Trophoblast cell (in vitro differentiated cells and primary cell): ENCODE measurements at regions not wholly inside any gene's neighbourhood (a gene's known extent, or its start where the extent isn't known, plus 50 kb on each side); places are given as distances from the start of the nearest gene placed in this dataset.

Source experiments
- DNase-seq, 2 donors: peaks; one replicate each; pipeline ENCODE4 v3.0.0-alpha.2; 2016
- H2AFZ ChIP-seq: 2 replicates; pipeline ENCODE4 v1.6.1; 2013; ENCODE audit warnings: low read length, moderate library complexity, mild to moderate bottlenecking; ENCODE audit not compliant: insufficient read depth, poor library complexity
- H2AK5ac ChIP-seq: 2 replicates; pipeline ENCODE4 v1.6.1; 2013; ENCODE audit warnings: mild to moderate bottlenecking, low read length
- H2BK120ac ChIP-seq: 2 replicates; pipeline ENCODE4 v1.6.1; 2013; ENCODE audit warnings: low read length, mild to moderate bottlenecking, moderate library complexity; ENCODE audit not compliant: insufficient read depth, poor library complexity
- H2BK12ac ChIP-seq: 2 replicates; pipeline ENCODE4 v1.6.1; 2013; ENCODE audit warnings: mild to moderate bottlenecking, low read length, moderate library complexity
- H2BK5ac ChIP-seq: 2 replicates; pipeline ENCODE4 v1.6.1; 2013; ENCODE audit warnings: low read length, low read depth, moderate library complexity, mild to moderate bottlenecking; ENCODE audit not compliant: poor library complexity
- H3K14ac ChIP-seq: 2 replicates; pipeline ENCODE4 v1.6.1; 2013; ENCODE audit warnings: mild to moderate bottlenecking, low read length
- H3K18ac ChIP-seq: 2 replicates; pipeline ENCODE4 v1.6.1; 2013; ENCODE audit warnings: mild to moderate bottlenecking, low read length
- H3K23ac ChIP-seq: 2 replicates; pipeline ENCODE4 v1.6.1; 2013; ENCODE audit warnings: low read length
- H3K27ac ChIP-seq: 2 replicates; pipeline ENCODE4 v1.5.1; 2013; ENCODE audit warnings: low read depth, mild to moderate bottlenecking, inconsistent platforms, low read length, moderate library complexity
- H3K27me3 ChIP-seq: 2 replicates; pipeline ENCODE4 v1.6.1; 2013; ENCODE audit warnings: inconsistent platforms, mild to moderate bottlenecking, low read length, moderate library complexity; ENCODE audit not compliant: insufficient read depth
- H3K36me3 ChIP-seq, 2 experiments: 1 replicate in 1 of 2; 2 replicates in 1 of 2; pipeline ENCODE4 v1.6.1; 2013; ENCODE audit warnings: low read length in 2 of 2, mild to moderate bottlenecking in 2 of 2, moderate library complexity in 1 of 2; ENCODE audit not compliant: insufficient read depth in 2 of 2, control insufficient read depth in 1 of 2
- H3K4ac ChIP-seq: 2 replicates; pipeline ENCODE4 v1.6.1; 2013; ENCODE audit warnings: low read depth, mild to moderate bottlenecking, low read length, moderate library complexity
- H3K4me1 ChIP-seq, 2 experiments: 1 replicate in 1 of 2; 2 replicates in 1 of 2; pipeline ENCODE4 v1.6.1; 2013; ENCODE audit warnings: low read length in 2 of 2, mild to moderate bottlenecking in 2 of 2, moderate library complexity in 1 of 2; ENCODE audit not compliant: insufficient read depth in 2 of 2, control insufficient read depth in 1 of 2
- H3K4me2 ChIP-seq: 2 replicates; pipeline ENCODE4 v1.6.1; 2013; ENCODE audit warnings: inconsistent platforms, mild to moderate bottlenecking, low read length, moderate library complexity
- H3K4me3 ChIP-seq: 2 replicates; pipeline ENCODE4 v1.5.1; 2013; ENCODE audit warnings: mild to moderate bottlenecking, low read depth, low read length, inconsistent platforms
- H3K79me1 ChIP-seq: one replicate; pipeline ENCODE4 v1.6.1; 2013; ENCODE audit warnings: low read length
- H3K79me2 ChIP-seq: 2 replicates; pipeline ENCODE4 v1.6.1; 2013; ENCODE audit warnings: low read length, mild to moderate bottlenecking; ENCODE audit not compliant: control insufficient read depth, insufficient read depth, poor library complexity
- H3K9ac ChIP-seq: 2 replicates; pipeline ENCODE4 v1.6.1; 2013; ENCODE audit warnings: mild to moderate bottlenecking, low read length
- H3K9me3 ChIP-seq: 2 replicates; pipeline ENCODE4 v1.6.1; 2013; ENCODE audit warnings: low read depth, mild to moderate bottlenecking, control low read depth, inconsistent platforms, low read length; ENCODE audit not compliant: insufficient read depth
- H4K12ac ChIP-seq: 2 replicates; pipeline ENCODE4 v1.6.1; 2013; ENCODE audit warnings: low read depth, mild to moderate bottlenecking, low read length, moderate library complexity
- H4K8ac ChIP-seq: 2 replicates; pipeline ENCODE4 v1.6.1; 2013; ENCODE audit warnings: low read depth, mild to moderate bottlenecking, low read length, moderate library complexity
- H4K91ac ChIP-seq: one replicate; pipeline ENCODE4 v1.6.1; 2013; ENCODE audit warnings: low read depth, mild to moderate bottlenecking, low read length, moderate library complexity
- WGBS: extraction: QIAGEN DNeasy Blood & Tissue Kit; methylation state at CpG from one replicate; pipeline ENCODE4 v1.1.7; 2013; ENCODE audit warnings: missing lambda C conversion rate; ENCODE audit not compliant: insufficient read length, insufficient coverage; ENCODE audit errors: extremely low coverage; 5-methylcytosine and 5-hydroxymethylcytosine counted together

GRCh38 chr16:86665929-86666328, 87.6 kb downstream of the FOXL1 start:
- Histone ChIP-seq H2BK120ac (no peak overlapping the region), H2AFZ (no peak overlapping the region), H4K8ac (no peak overlapping the region), H3K18ac (no peak overlapping the region), H3K27me3 (no peaks in the 10 kb centered on the region), H2BK12ac (no peak overlapping the region), H3K79me1 (peaks cover 15% of the 10 kb centered on the region), H3K4me3 (no peak overlapping the region), H3K27ac (no peak overlapping the region), H4K91ac (no peak overlapping the region), H4K12ac (no peak overlapping the region), H3K9ac (no peak overlapping the region), H2BK5ac (no peak overlapping the region), H3K79me2 (peaks cover 3% of the 10 kb centered on the region), H3K23ac (no peak overlapping the region), H3K4me2 (no peak overlapping the region), H3K36me3 (no peaks in the 10 kb centered on the region), H3K4me1 (peaks cover 14 to 20% of the 10 kb centered on the region in 2 experiments), H3K9me3 (no peaks in the 10 kb centered on the region), H3K14ac (no peak overlapping the region), H2AK5ac (no peak overlapping the region), H3K4ac (no peak overlapping the region)
- no peak for DNase-seq
- no CpG with 5 or more reads among the region's 3 CpGs for WGBS

- no peak overlapping the region for H2AFZ ChIP-seq
- no peak overlapping the region for H3K4me2 ChIP-seq
- no peak overlapping the region for H2AK5ac ChIP-seq
- H4K91ac ChIP-seq: no peak overlapping the region
- H3K23ac ChIP-seq: no peak overlapping the region
- WGBS: no CpG with 5 or more reads among the region's 3 CpGs
- peaks cover 3% of the 10 kb centered on the region for H3K79me2 ChIP-seq
- H2BK12ac ChIP-seq: peak overlapping the region; percentile 82
- no peak overlapping the region for H4K8ac ChIP-seq
- H3K9ac ChIP-seq: no peak overlapping the region
- no peaks in the 10 kb centered on the region for H3K9me3 ChIP-seq
- H3K27ac ChIP-seq: no peak overlapping the region
- H3K4me3 ChIP-seq: no peak overlapping the region
- H3K18ac ChIP-seq: no peak overlapping the region
- H2BK5ac ChIP-seq: no peak overlapping the region
- H3K36me3 ChIP-seq: no peaks in the 10 kb centered on the region
- H3K4ac ChIP-seq: no peak overlapping the region
- H3K14ac ChIP-seq: no peak overlapping the region
- no peaks in the 10 kb centered on the region for H3K27me3 ChIP-seq
- DNase-seq: no peak
- peak overlapping the region; percentile 20 for H2BK120ac ChIP-seq
- H3K4me1 ChIP-seq: peaks cover 17 to 20% of the 10 kb centered on the region in 2 experiments
- H4K12ac ChIP-seq: no peak overlapping the region
- H3K79me1 ChIP-seq: peaks cover 15% of the 10 kb centered on the region
These were observed 88.7 kb downstream of the FOXL1 start for GRCh38 chr16:86667035-86667434.

GRCh38 chr16:86668136-86668910, 90.0 kb downstream of the FOXL1 start:
- H3K36me3 ChIP-seq: no peaks in the 10 kb centered on the region
- H3K27ac ChIP-seq: no peak overlapping the region
- H3K18ac ChIP-seq: no peak overlapping the region
- H2AFZ ChIP-seq: no peak overlapping the region
- H2BK12ac ChIP-seq: no peak overlapping the region
- H3K79me1 ChIP-seq: peaks cover 15% of the 10 kb centered on the region
- no peak overlapping the region for H4K8ac ChIP-seq
- H2BK5ac ChIP-seq: no peak overlapping the region
- no peak overlapping the region for H4K91ac ChIP-seq
- H3K4ac ChIP-seq: no peak overlapping the region
- H2BK120ac ChIP-seq: no peak overlapping the region
- no peak overlapping the region for H3K4me3 ChIP-seq
- no peak overlapping the region for H3K23ac ChIP-seq
- no peaks in the 10 kb centered on the region for H3K27me3 ChIP-seq
- H3K9ac ChIP-seq: no peak overlapping the region
- H3K9me3 ChIP-seq: no peaks in the 10 kb centered on the region
- H3K4me2 ChIP-seq: no peak overlapping the region
- H3K4me1 ChIP-seq: peaks cover 17 to 20% of the 10 kb centered on the region in 2 experiments
- peaks cover 3% of the 10 kb centered on the region for H3K79me2 ChIP-seq
- no CpG with 5 or more reads among the region's 8 CpGs for WGBS
- H3K14ac ChIP-seq: no peak overlapping the region
- no peak for DNase-seq
- no peak overlapping the region for H4K12ac ChIP-seq
- H2AK5ac ChIP-seq: no peak overlapping the region

GRCh38 chr16:86669285-86669805, 91.0 kb downstream of the FOXL1 start:
- Histone ChIP-seq H3K9ac (no peak overlapping the region), H3K79me2 (peaks cover 3% of the 10 kb centered on the region), H2BK5ac (no peak overlapping the region), H3K4ac (no peak overlapping the region), H3K9me3 (no peaks in the 10 kb centered on the region), H4K8ac (no peak overlapping the region), H2AFZ (no peak overlapping the region), H3K14ac (no peak overlapping the region), H3K4me1 (peaks cover 10 to 13% of the 10 kb centered on the region in 2 experiments), H3K36me3 (no peaks in the 10 kb centered on the region), H4K12ac (peak overlapping the region; percentile 25), H3K27me3 (no peaks in the 10 kb centered on the region), H4K91ac (no peak overlapping the region), H3K23ac (no peak overlapping the region), H3K4me3 (no peak overlapping the region), H3K18ac (no peak overlapping the region), H3K79me1 (peaks cover 8% of the 10 kb centered on the region), H2AK5ac (no peak overlapping the region), H3K27ac (no peak overlapping the region), H2BK120ac (no peak overlapping the region), H3K4me2 (no peak overlapping the region), H2BK12ac (no peak overlapping the region)
- WGBS: no CpG with 5 or more reads among the region's 10 CpGs
- DNase-seq: no peak
